HuH-7 (cell line): ENCODE measurements at regions not wholly inside any gene's neighbourhood (a gene's known extent, or its start where the extent isn't known, plus 50 kb on each side); places are given as distances from the start of the nearest gene placed in this dataset.
"Not testable (repeated sequence)": the region's sequence is repeated elsewhere in the genome, so short reads cannot be mapped to it uniquely, and the experiment has no call there.

Source experiments
- DNase-seq: peaks from one replicate; pipeline ENCODE4 v3.0.0; 2011; ENCODE audit warnings: low spot score

GRCh38 chr10:52599551-52600200 lies 172.9 kb downstream of the MBL2 start:
- DNase-seq, result no peak

- not testable (repeated sequence) for DNase-seq
Measured at GRCh38 chr10:52604131-52604530, 168.5 kb downstream of the MBL2 start.

- no peak for DNase-seq
Measured at GRCh38 chr10:52609071-52609470, 163.5 kb downstream of the MBL2 start.

GRCh38 chr10:52609626-52610240 lies 162.9 kb downstream of the MBL2 start:
- DNase-seq, result no peak

- DNase-seq, result no peak
Measured at GRCh38 chr10:52615331-52615730, 157.3 kb downstream of the MBL2 start.

GRCh38 chr10:52615756-52616394 lies 156.7 kb downstream of the MBL2 start:
- no peak for DNase-seq

- no peak for DNase-seq
Measured at GRCh38 chr10:52616395-52616764, 156.2 kb downstream of the MBL2 start.

- DNase-seq, result no peak
Measured at GRCh38 chr10:52617346-52617745, 155.2 kb downstream of the MBL2 start.

GRCh38 chr10:52619052-52619451 lies 153.5 kb downstream of the MBL2 start:
- no peak for DNase-seq

- no peak for DNase-seq
Measured at GRCh38 chr10:52621635-52622079, 150.9 kb downstream of the MBL2 start.

- DNase-seq, result no peak
Measured at GRCh38 chr10:52623761-52624160, 148.8 kb downstream of the MBL2 start.

GRCh38 chr10:52627279-52627678 lies 145.3 kb downstream of the MBL2 start:
- DNase-seq, result no peak

GRCh38 chr10:52631146-52631545 lies 141.4 kb downstream of the MBL2 start:
- no peak for DNase-seq

GRCh38 chr10:52631648-52632047 lies 140.9 kb downstream of the MBL2 start:
- DNase-seq, result no peak

- no peak for DNase-seq
Measured at GRCh38 chr10:52632591-52632990, 140.0 kb downstream of the MBL2 start.

- DNase-seq, result no peak
Measured at GRCh38 chr10:52633266-52633665, 139.3 kb downstream of the MBL2 start.

- DNase-seq, result no peak
Measured at GRCh38 chr10:52635651-52636050, 136.9 kb downstream of the MBL2 start.

- DNase-seq, result no peak
Measured at GRCh38 chr10:52636874-52637273, 135.7 kb downstream of the MBL2 start.

GRCh38 chr10:52637592-52637991 lies 135.0 kb downstream of the MBL2 start:
- peak; percentile 5 for DNase-seq

GRCh38 chr10:52639652-52640051 lies 132.9 kb downstream of the MBL2 start:
- no peak for DNase-seq

- no peak for DNase-seq
Measured at GRCh38 chr10:52642208-52642607, 130.4 kb downstream of the MBL2 start.

GRCh38 chr10:52644373-52645186 lies 128.0 kb downstream of the MBL2 start:
- peak; percentile 6 for DNase-seq
